GM23248 (cell line): ENCODE measurements at regions not wholly inside any gene's neighbourhood (a gene's known extent, or its start where the extent isn't known, plus 50 kb on each side); places are given as distances from the start of the nearest gene placed in this dataset.

Source experiments
- DNase-seq: peaks from one replicate; pipeline ENCODE4 v3.0.0-alpha.2; 2015
- H2AFZ ChIP-seq: fragments of 200-600 bp; sonication (generic); 2 replicates; pipeline ENCODE4 v1.6.1; 2016; ENCODE audit warnings: antibody characterized with exemption
- H3F3A ChIP-seq: fragments of 200-600 bp; sonication (generic); 2 replicates; pipeline ENCODE4 v1.6.1; 2016; ENCODE audit warnings: mild to moderate bottlenecking, antibody characterized with exemption, mixed run types; ENCODE audit not compliant: insufficient read depth
- H3K27ac ChIP-seq: fragments of 200-600 bp; sonication (generic); 2 replicates; pipeline ENCODE4 v1.5.1; 2016; ENCODE audit warnings: mild to moderate bottlenecking
- H3K27me3 ChIP-seq: fragments of 200-600 bp; sonication (generic); replicated peaks from 2 replicates; pipeline ENCODE4 v1.6.1; 2016; ENCODE audit warnings: mild to moderate bottlenecking; ENCODE audit not compliant: insufficient read depth
- H3K36me3 ChIP-seq: fragments of 200-600 bp; sonication (generic); 2 replicates; pipeline ENCODE4 v1.6.1; 2016; ENCODE audit warnings: low read depth, mild to moderate bottlenecking
- H3K4me1 ChIP-seq: fragments of 200-600 bp; sonication (generic); 2 replicates; pipeline ENCODE4 v1.6.1; 2016; ENCODE audit warnings: mild to moderate bottlenecking; ENCODE audit not compliant: insufficient read depth
- H3K4me2 ChIP-seq: fragments of 200-600 bp; sonication (generic); one replicate; pipeline ENCODE4 v1.6.1; 2016; ENCODE audit warnings: mild to moderate bottlenecking; ENCODE audit not compliant: unreplicated experiment
- H3K4me3 ChIP-seq: fragments of 200-600 bp; sonication (generic); 2 replicates; pipeline ENCODE4 v1.5.1; 2016; ENCODE audit warnings: mild to moderate bottlenecking
- H3K79me2 ChIP-seq: fragments of 200-600 bp; sonication (generic); 2 replicates; pipeline ENCODE4 v1.6.1; 2016; ENCODE audit warnings: mild to moderate bottlenecking; ENCODE audit not compliant: insufficient read depth
- H3K9ac ChIP-seq: fragments of 200-600 bp; sonication (generic); 2 replicates; pipeline ENCODE4 v1.6.1; 2016; ENCODE audit warnings: mild to moderate bottlenecking
- H3K9me2 ChIP-seq: fragments of 200-600 bp; sonication (generic); 2 replicates; pipeline ENCODE4 v1.6.1; 2016; ENCODE audit warnings: mixed run types, mild to moderate bottlenecking, moderate library complexity; ENCODE audit not compliant: insufficient read depth
- H3K9me3 ChIP-seq: fragments of 200-600 bp; sonication (generic); one replicate; pipeline ENCODE4 v1.6.1; 2017; ENCODE audit warnings: low read depth
- H4K20me1 ChIP-seq: fragments of 200-600 bp; sonication (generic); 2 replicates; pipeline ENCODE4 v1.6.0; 2016; ENCODE audit not compliant: insufficient read depth
- EZH2 ChIP-seq: fragments of 200-600 bp; sonication (generic); IDR thresholded peaks from 2 replicates; pipeline ENCODE4 v1.6.1; 2018; ENCODE audit warnings: antibody characterized with exemption, mild to moderate bottlenecking; ENCODE audit not compliant: insufficient read depth, poor library complexity, severe bottlenecking
- EZH2phosphoT487 ChIP-seq: fragments of 200-600 bp; sonication (generic); IDR thresholded peaks from 2 replicates; pipeline ENCODE4 v1.6.1; 2018; ENCODE audit warnings: antibody characterized with exemption, moderate library complexity, mild to moderate bottlenecking, low read depth; ENCODE audit not compliant: insufficient read depth
- WGBS, 2 experiments: methylation state at CpG; one replicate each; pipeline ENCODE4 v1.1.6; 2015 to 2017; ENCODE audit warnings: low lambda C conversion rate in 2 of 2, low coverage in 1 of 2; ENCODE audit errors: missing lambda C conversion rate in 2 of 2; 5-methylcytosine and 5-hydroxymethylcytosine counted together
- in situ Hi-C: fragments of 300-500 bp; cut with MboI; formaldehyde crosslinking; loops from 2 replicates; pipeline ENCODE4 v1.15.0; 2020

- TF ChIP-seq EZH2phosphoT487 (no peak), EZH2 (no peak)
- Histone ChIP-seq H3K79me2 (no peaks in the 10 kb centered on the region), H3K4me2 (no peak overlapping the region), H3K9ac (no peak overlapping the region), H3K27ac (no peak overlapping the region), H3F3A (peaks cover 24% of the 10 kb centered on the region), H3K4me1 (peaks cover 20% of the 10 kb centered on the region), H3K27me3 (0 out of 2 replicates have a peak, but pooled peaks cover 9% of the 10 kb centered on the region), H4K20me1 (no peaks in the 10 kb centered on the region), H2AFZ (no peak overlapping the region), H3K36me3 (no peaks in the 10 kb centered on the region), H3K4me3 (no peak overlapping the region), H3K9me2 (no peaks in the 10 kb centered on the region), H3K9me3 (no peaks in the 10 kb centered on the region)
- 90% methylated on average over 1 of the region's 1 CpG for WGBS, 2 experiments
- DNase-seq, result no peak
- in situ Hi-C loops, result no loop called here
Observed at GRCh38 chr3:159196359-159196758, 394.5 kb downstream of the MFSD1 start.

- in situ Hi-C loops, result no loop called here
Observed at GRCh38 chr3:159200176-159200575, 398.3 kb downstream of the MFSD1 start.

GRCh38 chr3:159208050-159208449 is 406.2 kb downstream of the MFSD1 start:
- WGBS, 2 experiments, result 65 to 78% methylated on average over 2 of the region's 2 CpGs
- no peak overlapping the region for H3K27ac ChIP-seq
- H3K9me2 ChIP-seq, result no peaks in the 10 kb centered on the region
- H3K9ac ChIP-seq, result no peak overlapping the region
- no peak overlapping the region for H3K4me2 ChIP-seq
- H3K9me3 ChIP-seq, result no peaks in the 10 kb centered on the region
- H3K4me3 ChIP-seq, result no peak overlapping the region
- in situ Hi-C loops, result no loop called here
- H4K20me1 ChIP-seq, result no peaks in the 10 kb centered on the region
- H3F3A ChIP-seq, result no peaks in the 10 kb centered on the region
- no peaks in the 10 kb centered on the region for H3K79me2 ChIP-seq
- no peak overlapping the region for H2AFZ ChIP-seq
- DNase-seq, result no peak
- H3K36me3 ChIP-seq, result no peaks in the 10 kb centered on the region
- peaks cover 6% of the 10 kb centered on the region; the same call in 1 of the 2 replicates for H3K27me3 ChIP-seq
- H3K4me1 ChIP-seq, result peaks cover 9% of the 10 kb centered on the region
- TF ChIP-seq EZH2phosphoT487 (no peak), EZH2 (no peak)

More at GRCh38 chr3:159200176-159200575, 398.3 kb downstream of the MFSD1 start:
- Histone ChIP-seq H3K79me2 (no peaks in the 10 kb centered on the region), H3K4me3 (peak overlapping the region; percentile 30; the same call in 1 of the 2 replicates), H3K9me3 (no peaks in the 10 kb centered on the region), H3K4me1 (peaks cover 12% of the 10 kb centered on the region), H3K36me3 (no peaks in the 10 kb centered on the region), H3F3A (peaks cover 12% of the 10 kb centered on the region), H3K27me3 (0 out of 2 replicates have a peak, but pooled peaks cover 19% of the 10 kb centered on the region), H3K27ac (no peak overlapping the region), H4K20me1 (no peaks in the 10 kb centered on the region), H3K4me2 (peak overlapping the region; percentile 76), H3K9ac (no peak overlapping the region), H2AFZ (peak overlapping the region; percentile 8; the same call in 1 of the 2 replicates), H3K9me2 (no peaks in the 10 kb centered on the region)
- DNase-seq, result peak; percentile 87
- 21 to 22% methylated on average over 3 of the region's 3 CpGs for WGBS, 2 experiments
- peak; percentile 92 for TF ChIP-seq EZH2phosphoT487
- TF ChIP-seq EZH2, result no peak

GRCh38 chr3:159209459-159209858 is 407.6 kb downstream of the MFSD1 start:
- H3K79me2 ChIP-seq, result no peaks in the 10 kb centered on the region
- H3K9ac ChIP-seq, result no peak overlapping the region
- no peaks in the 10 kb centered on the region for H3F3A ChIP-seq
- in situ Hi-C loops, result no loop called here
- peaks cover 6% of the 10 kb centered on the region; the same call in 1 of the 2 replicates for H3K27me3 ChIP-seq
- WGBS, 2 experiments, result 78 to 87% methylated on average over 4 of the region's 4 CpGs
- H3K9me3 ChIP-seq, result no peaks in the 10 kb centered on the region
- H3K4me3 ChIP-seq, result no peak overlapping the region
- H3K4me1 ChIP-seq, result peaks cover 9% of the 10 kb centered on the region
- H3K9me2 ChIP-seq, result no peaks in the 10 kb centered on the region
- no peak for DNase-seq
- no peak overlapping the region for H2AFZ ChIP-seq
- TF ChIP-seq EZH2phosphoT487 (no peak), EZH2 (no peak)
- H3K27ac ChIP-seq, result no peak overlapping the region
- no peak overlapping the region for H3K4me2 ChIP-seq
- H4K20me1 ChIP-seq, result no peaks in the 10 kb centered on the region
- no peaks in the 10 kb centered on the region for H3K36me3 ChIP-seq
